ENCODE measurements at regions not wholly inside any gene's neighbourhood (a gene's known extent, or its start where the extent isn't known, plus 50 kb on each side); places are given as distances from the start of the nearest gene placed in this dataset.
"Not testable (repeated sequence)": the region's sequence is repeated elsewhere in the genome, so short reads cannot be mapped to it uniquely, and the experiment has no call there.

DNA sequence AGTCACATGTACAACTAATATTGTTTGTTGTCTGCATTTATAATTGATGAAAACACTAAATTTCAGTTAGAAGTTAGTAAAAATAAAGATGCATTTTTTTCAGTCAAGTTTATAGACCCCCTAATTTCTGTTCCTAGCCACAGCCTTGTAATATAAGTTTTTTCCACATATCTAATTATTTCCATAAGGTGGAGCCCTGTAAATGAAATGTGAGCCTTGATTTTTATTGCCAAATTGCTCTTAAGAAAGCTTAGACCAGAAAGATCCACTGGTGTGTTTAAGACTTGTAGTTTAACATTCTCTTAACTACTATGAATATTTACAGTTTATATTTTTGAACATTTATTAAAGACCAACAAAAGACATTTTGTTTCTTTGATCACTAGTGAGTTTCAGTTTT is 322.1 kb upstream of the RGS6 start:
- no peak for DNase-seq

- no peak for DNase-seq
Observed at GRCh38 chr14:71610797-71611196, 321.4 kb upstream of the RGS6 start.

- no peak for DNase-seq
Observed at GRCh38 chr14:71613168-71613567, 319.1 kb upstream of the RGS6 start.

GRCh38 chr14:71616013-71616412 is 316.2 kb upstream of the RGS6 start:
- no peak for DNase-seq

DNA sequence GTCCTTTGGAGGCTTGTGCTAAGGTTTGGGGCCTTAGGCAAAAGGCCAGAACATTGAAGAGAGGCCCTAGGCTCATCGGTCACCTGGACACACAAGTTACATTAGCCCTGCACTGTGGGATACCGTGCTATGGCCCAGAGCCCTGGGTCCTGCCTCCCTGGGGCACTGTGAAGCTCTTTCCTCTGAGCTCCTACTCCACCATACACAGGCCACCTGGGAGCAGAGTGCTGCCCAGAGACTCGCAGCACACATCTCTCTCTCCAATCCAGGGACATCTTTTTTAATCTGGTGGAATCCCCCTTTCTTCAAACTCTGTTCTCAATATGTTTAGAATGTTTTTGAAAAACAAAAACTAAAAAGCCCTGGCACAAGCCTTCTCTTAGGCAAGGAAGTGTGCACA is 314.2 kb upstream of the RGS6 start:
- DNase-seq: no peak

DNA sequence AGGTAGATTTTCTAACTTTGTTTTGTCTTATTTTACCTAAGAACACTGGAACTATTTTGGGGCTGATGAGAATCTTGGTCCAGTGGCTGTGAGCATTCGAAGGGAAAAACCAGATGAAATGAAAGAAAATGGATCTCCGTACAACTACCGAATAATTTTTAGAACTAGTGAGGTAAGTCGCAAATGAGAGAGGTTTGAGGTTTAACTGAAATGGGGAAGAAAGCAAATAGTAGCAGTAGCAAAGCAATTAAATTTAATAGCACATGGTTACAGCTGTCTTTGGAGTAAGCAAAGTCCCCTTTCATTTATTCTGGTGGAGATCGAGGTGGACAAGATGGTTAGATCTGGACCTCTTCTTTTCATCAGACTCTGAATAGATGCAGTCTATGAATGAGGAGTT is 313.5 kb upstream of the RGS6 start:
- no peak for DNase-seq

DNA sequence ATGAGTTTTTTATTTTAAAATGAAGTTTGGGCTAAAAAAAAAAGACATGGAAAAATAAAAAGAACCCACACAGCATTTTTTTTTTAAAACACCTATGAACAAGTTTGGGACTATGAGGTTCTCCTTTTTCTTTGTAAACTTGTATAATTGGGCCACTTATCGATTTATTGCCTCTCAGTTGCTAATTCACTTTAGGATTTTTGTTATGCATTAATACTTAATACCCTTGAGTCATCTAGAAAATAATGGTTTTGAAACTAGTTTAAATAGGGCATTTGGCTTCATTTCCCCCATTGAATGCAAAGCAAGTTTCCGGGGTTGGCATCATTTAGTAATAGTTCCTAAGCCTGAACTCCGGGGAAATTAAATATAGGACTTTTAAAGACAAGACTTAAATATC is 312.8 kb upstream of the RGS6 start:
- no peak for DNase-seq

DNA sequence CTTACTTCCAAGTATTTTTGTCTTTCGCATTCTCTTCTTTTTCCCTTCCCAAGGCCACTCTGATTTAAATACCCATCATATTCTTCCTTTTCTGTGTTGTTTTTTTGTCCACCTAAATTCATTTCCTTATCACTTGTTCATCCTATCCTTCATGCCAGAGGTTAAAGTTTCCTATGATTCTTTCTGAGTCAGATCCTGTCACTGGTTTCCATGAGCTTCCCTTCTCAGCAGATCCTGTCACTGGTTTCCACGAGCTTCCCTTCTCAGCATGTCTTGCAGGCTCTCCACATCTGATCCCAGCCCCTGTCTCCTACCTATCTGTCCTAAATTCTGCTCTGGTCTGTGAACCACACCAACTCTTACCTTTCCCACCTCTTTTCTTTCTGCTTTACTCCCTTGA is 311.8 kb upstream of the RGS6 start:
- no peak for DNase-seq

DNA sequence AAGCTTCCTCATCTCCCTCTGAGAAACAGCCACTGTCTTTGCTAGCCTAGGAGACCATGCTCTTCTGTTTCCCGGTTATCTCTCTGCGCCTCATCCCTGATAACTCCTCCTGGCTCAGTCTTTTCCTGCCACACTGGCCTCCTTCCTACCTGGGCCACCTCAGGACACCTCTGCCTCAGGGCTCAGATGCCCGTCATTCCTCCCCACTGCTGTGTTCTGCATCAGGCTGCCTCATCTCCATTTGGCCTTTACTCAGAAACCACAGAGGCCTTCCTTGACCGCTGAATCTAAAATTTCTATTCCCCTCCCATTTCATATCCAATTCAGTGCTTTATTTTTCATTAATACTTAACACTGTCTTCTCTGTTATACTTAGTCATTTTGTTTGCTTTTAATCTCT is 311.0 kb upstream of the RGS6 start:
- DNase-seq: no peak

DNA sequence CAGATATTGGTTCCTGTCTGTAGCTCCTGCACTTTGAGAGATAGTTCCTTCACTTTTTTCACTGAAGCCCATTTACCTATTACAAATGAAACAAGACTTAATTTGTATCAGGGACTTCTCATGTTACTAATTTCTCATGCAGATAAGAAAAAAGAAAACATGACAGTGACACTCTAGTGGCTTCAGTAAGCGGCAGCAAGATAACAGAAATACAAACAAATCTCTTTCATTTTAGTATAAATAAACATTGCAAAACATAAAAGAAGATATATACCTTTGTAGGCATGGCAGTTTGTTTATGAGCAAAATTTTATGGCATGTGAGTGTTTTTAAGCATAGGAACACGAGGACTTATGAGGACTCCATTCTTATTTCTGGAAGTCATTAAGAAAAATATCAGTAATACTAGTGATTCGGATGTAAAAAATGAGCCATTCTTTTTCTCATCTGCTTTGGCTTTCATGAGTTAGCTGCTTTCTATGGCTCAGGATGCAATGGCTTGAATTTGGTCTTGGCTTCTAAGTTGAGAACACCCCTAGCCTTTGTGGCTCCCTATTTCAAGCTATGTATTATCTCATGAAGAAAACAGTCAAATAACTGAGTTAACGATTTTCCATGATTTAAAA is 310.1 kb upstream of the RGS6 start:
- DNase-seq: no peak

DNA sequence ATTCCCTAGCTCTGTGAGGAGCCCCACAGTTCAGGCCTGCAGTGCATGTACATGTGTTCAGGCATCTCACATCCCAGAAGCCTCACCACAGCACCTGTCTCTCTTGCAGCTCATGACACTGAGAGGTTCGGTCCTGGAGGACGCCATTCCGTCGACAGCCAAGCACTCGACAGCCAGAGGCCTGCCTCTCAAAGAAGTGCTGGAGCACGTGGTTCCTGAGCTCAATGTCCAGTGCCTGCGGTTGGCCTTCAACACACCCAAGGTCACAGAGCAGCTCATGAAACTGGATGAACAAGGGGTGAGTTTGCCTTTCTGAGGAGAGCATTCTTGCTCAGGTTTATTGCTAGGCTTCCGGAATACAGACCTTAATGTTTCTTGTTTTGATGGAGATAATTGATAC is 308.3 kb upstream of the RGS6 start:
- DNase-seq: no peak

- no peak for DNase-seq
Observed at GRCh38 chr14:71625175-71625574, 307.1 kb upstream of the RGS6 start.

DNA sequence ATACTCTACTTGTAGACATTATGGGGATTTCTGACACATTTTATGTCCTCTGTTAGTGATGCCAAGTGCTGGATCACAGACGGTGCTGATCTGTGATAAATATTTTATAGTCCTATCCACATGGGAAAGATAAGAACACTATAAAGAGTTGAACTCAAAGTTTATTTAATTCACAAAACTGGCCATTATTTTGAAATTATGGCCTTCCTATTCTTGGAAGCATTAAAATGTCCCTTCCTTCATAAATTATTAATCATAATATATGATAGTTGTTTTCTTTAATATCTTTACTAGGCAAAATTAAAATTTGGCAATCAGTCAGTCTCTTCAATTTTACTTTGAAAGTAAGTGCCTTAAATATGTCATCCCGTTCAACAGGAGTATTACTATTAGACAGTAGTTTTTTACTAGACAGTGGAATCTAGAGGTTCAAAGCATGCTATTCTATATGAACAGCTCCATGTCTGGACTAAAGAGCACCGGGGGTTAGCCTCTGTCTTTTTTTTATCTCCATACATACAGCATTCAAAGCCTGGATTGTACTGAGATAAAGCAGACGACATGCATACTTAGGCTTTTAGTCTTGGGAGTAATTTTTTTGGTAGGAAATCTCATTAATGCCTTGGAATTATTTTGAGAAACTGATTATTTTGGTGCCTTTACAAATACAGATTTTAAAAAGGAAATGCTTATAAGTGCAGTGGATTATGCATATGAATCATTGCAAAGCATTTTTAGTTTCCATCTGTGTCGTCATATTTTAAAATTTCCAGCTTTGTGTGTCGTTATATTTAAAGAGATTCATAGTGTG is 306.1 kb upstream of the RGS6 start:
- DNase-seq: no peak

- no peak for DNase-seq
Observed at GRCh38 chr14:71628433-71628832, 303.8 kb upstream of the RGS6 start.

- DNase-seq: no peak
Observed at GRCh38 chr14:71629250-71629649, 303.0 kb upstream of the RGS6 start.

DNA sequence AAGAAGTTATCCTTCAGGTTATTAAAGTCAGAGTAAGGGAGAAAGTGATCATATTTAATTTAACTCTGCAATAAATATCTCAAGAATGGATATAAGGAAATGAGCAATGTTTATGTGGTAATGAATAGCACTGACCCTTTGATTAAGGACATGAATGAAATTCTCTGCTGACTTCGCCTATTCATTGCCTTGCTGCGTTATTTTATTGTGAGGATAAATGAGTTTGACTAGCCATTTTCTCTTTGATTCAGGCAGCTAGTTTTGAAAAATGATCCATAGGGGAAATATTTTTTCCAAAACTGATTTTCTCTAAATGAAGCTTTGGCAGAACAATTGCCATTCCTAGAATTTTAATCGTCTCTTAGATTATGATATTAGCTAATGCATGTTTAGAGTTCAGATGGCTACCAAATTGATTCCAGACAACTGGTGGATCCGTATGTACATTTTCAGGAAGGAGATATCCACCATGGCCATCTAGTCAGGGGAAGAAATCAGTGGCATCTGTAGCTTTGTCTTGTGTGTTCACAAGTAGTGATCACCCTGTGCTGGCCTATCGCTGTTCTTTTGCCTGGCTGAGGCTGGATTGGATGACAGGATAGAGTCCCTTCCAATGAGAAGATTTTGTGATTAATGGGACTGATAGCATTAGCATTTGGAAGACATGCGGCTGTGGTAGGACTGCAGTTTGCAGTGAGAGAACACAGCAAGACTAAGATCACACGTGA is 302.3 kb upstream of the RGS6 start:
- DNase-seq: no peak

GRCh38 chr14:71631030-71631429 is 301.2 kb upstream of the RGS6 start:
- not testable (repeated sequence) for DNase-seq

DNA sequence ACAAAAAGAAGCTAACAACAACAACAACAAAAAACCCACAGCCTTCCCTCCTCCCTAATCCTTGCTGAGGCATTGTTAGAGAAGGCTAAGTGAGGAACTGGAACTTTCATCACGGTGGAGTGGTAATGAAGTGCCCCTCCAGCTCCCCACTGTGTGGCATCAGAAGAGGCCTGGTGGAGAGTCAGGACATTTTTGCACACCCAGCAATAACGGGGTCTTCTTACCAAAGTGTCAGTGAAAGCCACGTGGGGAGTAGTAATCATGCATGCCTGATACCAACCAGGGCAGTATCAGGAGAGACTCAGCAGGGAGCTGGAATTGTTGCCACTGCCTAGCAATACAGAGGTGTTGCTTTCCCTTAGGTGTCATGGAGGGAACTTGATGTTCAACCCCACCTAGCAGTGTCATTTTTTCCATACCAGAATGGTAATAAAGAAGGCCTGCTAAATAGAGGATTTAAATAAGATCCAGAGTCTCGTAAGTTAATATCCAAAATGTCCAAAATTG is 299.7 kb upstream of the RGS6 start:
- DNase-seq: no peak

DNA sequence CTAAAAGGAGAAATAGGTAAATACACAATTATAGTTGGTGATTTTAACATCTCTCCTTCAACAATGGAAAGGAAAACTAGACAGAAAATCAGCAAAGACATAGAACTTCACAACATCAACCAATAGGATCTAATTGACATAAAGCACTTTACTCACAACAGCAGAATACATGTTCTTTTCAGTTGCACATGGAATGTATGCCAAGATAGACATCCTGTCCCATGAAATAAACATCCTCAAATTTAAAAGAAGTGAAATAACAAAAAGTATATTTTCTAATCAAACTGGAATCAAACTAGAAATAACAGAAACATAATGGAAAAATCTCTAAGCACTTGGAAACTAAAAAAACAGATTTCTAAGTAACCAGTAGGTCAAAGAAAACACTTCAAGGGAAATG is 296.2 kb upstream of the RGS6 start:
- DNase-seq: no peak

DNA sequence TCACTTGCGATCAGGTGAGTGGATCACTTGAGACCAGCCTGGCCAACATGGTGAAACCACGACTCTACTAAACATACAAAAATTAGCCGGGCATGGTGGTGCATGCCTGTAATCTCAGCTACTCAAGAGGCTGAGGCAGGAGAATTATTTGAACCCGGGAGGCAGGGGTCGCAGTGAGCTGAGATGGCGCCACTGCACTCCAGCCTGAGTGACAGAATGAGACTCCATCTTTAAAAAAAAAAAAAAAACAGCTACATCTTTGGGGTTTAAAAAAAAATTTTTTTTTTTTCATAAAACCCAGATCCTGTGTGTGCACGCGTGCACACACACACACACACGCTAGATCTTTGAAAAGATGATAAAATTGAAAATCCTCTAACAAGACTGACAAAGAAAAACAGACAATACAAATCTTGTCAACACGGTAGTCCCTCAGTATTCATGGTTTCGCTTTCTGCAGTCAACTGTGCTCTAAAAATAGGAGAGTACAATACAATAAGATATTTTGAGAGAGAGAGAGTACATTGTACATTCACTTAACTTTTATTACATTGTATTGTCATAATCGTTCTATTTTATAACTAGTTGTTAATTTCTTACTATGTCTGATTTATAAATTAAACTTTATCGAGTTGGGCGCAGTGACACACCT is 295.3 kb upstream of the RGS6 start:
- no peak for DNase-seq

DNA sequence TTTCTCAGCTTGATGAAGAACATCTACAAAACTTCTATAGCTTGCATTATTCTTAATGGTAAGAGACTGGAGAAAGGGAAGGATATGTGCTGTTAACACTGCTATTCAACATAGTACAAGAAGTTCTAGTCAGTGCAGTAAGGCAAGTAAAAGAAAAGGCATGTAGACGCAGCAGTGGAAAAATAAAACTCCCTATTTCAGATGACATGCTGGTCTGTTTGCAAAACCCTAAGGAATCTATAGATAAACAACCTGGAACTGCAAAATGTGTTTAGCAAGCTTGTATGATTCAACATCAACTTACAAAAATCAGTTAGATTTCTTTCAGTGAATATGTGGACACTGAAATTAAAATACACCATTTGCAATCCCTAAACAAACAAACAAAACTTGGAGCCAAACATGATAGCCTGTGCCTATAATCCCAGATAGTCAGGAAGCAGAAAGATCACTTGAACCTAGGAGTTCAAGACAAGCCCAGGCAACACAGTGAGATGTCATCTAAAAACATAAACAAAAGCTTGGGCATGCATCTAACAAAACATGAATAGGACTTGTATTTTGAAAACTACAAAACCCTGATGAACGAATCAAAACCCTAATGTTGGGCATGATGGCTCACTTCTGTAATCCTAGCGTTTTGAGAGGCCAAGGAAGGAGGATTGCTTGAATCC is 293.6 kb upstream of the RGS6 start:
- DNase-seq: no peak

DNA sequence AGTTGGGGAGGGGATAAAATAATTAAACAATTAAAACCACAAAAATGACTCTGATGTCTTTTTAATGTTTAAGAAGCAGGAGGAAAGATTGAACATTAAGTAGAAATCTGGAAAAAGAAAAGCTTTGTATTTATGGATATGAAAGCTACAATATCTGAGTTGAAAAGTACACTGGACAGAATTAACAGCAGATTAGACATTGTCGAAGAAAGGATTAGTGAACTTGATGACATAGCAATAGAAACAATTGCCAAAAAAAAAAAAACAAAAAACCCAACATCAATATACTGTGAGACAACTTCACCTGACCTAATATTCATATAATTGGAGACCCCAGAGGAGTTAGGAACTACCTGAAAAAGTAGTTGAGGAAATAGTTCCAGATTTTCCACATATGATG is 289.5 kb upstream of the RGS6 start:
- no peak for DNase-seq
